ENCODE measurements at regions not wholly inside any gene's neighbourhood (a gene's known extent, or its start where the extent isn't known, plus 50 kb on each side); places are given as distances from the start of the nearest gene placed in this dataset.

DNA sequence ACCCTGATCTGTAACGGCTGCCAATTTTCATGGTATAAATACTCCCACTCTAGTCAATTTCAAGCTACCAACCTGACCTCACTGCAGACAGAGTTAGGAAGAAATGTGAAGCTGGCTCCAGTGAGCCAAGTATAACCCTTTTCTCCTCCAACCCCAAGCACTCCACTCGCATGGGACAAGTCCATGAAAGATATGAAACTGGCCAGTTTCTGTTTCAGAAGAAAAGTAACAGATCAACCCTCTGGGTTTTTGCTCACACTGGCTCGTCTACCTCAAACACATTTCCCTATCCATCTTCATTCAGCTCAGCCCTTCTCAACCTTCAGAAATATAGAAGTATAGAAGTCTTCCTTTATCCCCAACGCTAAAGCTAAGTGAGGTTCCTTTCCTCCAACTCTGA, 82.4 kb upstream of the NDP start:
- TF ChIP-seq EP300 (IDR thresholded peaks at IDR 0.05) = no peak
- no peak for TF ChIP-seq POLR2A (IDR thresholded peaks at IDR 0.05)
- TF ChIP-seq, protein P1, sequence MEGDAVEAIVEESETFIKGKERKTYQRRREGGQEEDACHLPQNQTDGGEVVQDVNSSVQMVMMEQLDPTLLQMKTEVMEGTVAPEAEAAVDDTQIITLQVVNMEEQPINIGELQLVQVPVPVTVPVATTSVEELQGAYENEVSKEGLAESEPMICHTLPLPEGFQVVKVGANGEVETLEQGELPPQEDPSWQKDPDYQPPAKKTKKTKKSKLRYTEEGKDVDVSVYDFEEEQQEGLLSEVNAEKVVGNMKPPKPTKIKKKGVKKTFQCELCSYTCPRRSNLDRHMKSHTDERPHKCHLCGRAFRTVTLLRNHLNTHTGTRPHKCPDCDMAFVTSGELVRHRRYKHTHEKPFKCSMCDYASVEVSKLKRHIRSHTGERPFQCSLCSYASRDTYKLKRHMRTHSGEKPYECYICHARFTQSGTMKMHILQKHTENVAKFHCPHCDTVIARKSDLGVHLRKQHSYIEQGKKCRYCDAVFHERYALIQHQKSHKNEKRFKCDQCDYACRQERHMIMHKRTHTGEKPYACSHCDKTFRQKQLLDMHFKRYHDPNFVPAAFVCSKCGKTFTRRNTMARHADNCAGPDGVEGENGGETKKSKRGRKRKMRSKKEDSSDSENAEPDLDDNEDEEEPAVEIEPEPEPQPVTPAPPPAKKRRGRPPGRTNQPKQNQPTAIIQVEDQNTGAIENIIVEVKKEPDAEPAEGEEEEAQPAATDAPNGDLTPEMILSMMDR (IDR thresholded peaks at IDR 0.05) = no peak
